ENCODE measurements at regions not wholly inside any gene's neighbourhood (a gene's known extent, or its start where the extent isn't known, plus 50 kb on each side); places are given as distances from the start of the nearest gene placed in this dataset.

DNA sequence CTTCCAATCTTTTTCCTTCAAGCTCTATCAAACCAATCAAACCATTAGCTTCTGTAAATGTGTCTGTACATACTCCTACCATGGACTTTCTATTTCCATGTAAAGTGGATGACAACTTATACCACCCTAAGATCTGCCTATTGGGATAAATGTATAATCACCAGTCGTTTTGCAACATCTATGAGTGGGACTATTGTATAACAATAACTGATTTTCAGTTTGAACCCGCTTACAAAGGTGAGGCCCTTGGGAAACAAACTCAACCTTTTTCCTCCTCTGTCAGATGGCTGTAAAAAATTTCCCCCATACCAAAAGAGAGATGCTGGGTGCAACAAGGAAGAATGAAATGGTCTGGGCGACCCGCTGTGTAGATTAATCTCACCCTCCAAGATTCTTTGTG lies 399.1 kb upstream of the ADAMTS5 start:
- TF ChIP-seq, protein P1, sequence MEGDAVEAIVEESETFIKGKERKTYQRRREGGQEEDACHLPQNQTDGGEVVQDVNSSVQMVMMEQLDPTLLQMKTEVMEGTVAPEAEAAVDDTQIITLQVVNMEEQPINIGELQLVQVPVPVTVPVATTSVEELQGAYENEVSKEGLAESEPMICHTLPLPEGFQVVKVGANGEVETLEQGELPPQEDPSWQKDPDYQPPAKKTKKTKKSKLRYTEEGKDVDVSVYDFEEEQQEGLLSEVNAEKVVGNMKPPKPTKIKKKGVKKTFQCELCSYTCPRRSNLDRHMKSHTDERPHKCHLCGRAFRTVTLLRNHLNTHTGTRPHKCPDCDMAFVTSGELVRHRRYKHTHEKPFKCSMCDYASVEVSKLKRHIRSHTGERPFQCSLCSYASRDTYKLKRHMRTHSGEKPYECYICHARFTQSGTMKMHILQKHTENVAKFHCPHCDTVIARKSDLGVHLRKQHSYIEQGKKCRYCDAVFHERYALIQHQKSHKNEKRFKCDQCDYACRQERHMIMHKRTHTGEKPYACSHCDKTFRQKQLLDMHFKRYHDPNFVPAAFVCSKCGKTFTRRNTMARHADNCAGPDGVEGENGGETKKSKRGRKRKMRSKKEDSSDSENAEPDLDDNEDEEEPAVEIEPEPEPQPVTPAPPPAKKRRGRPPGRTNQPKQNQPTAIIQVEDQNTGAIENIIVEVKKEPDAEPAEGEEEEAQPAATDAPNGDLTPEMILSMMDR (IDR thresholded peaks at IDR 0.05; ENCODE audit: borderline replicate concordance, insufficient read depth, low read depth, low read length) = no peak
- H3K4me3 ChIP-seq (ENCODE audit: low read depth, low read length) = no peak overlapping the region

DNA sequence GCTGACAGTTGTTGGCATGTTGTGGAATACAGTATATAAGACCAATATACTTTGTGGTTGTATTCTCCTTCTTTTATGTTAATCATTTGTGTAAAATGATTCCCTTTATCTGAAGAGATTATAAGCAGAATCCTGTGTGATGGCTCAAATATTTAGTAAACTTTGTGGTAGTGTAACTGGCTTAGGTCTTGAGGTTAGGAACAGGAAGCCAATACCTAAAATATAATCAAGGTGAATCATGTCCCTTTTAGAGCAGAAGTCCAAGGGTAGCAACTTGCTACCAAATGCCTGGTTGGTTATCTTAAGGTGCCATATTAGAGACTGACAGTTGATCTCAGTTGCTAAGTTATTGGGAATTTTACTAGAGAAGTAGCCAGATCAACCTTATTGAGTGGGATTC lies 398.5 kb upstream of the ADAMTS5 start:
- TF ChIP-seq, protein P1 (IDR thresholded peaks at IDR 0.05; ENCODE audit: borderline replicate concordance, insufficient read depth, low read depth, low read length) = no peak
- no peak overlapping the region for H3K4me3 ChIP-seq (ENCODE audit: low read depth, low read length)

DNA sequence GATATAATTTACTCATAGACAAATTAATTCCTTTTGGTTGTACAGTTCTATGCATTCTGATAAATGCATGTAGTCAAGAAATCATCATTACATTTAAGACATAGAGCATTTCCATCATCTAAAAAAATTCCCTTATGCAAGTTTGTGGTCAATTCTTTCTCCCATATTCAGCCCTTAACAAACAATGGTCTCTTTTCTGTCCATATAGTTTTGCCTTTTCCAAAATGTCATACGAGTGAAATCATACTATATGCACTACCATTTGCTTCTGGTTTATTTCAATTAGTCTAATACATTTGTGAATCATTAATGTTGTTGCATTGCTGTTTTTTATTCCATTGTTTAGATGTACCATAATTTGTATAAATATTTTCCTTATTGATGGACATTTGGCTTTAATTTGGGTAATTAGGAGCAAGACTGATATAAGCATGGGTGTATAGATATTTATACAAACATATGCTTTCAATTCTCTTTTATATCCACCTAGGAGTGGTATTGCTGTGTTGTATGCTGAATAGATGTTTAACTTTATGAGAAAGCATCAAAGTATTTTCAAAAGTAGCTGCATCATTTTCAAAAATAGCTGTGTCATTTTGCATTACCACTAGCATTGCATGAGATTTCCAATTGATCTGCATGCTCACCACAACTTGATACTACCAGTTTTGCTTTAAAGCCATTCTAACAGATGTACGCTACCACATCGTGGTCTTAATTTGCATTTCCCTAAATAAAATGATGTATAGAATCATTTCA lies 397.0 kb upstream of the ADAMTS5 start:
- H3K4me3 ChIP-seq (ENCODE audit: low read depth, low read length) = no peak overlapping the region
- TF ChIP-seq, protein P1 (IDR thresholded peaks at IDR 0.05; ENCODE audit: borderline replicate concordance, insufficient read depth, low read depth, low read length) = no peak

DNA sequence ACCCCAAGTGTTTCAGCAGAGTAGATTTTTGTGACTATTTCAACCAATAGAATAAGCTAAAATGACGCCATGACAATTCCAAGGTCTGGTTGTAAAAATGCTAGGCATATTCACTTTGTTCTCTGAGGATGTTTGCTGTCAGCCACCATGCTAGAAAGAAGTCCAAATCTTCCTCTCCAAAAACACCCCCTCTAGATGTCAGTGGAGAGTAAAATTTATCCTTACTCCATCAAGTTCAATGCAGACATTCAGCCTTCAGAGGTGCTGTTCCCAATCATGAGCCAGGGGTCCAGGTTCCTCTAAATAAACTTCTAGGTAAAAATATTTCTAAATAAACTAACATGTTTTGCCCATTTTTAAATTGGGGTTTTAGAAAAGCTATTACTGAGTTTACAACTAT lies 395.4 kb upstream of the ADAMTS5 start:
- no peak overlapping the region for H3K4me3 ChIP-seq (ENCODE audit: low read depth, low read length)
- TF ChIP-seq, protein P1 (IDR thresholded peaks at IDR 0.05; ENCODE audit: borderline replicate concordance, insufficient read depth, low read depth, low read length) = no peak

DNA sequence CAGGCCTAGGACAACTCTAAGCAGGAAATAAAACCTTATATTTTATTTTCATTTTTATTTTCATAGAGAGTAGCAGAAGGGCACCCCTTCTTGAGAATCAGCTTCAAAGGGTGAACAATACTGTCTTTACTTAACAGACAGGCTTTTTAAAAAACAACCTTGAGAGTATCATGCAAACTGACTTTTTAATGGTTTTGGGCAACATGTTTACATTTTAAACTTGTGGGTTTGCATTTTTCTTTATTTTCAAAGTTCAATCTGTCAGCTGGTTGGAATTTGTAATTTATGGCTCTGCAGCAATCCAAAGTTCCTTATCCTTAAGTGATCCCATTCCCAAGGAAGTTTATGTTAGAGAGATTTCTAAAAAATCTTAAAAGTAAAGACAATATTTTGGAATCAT lies 392.3 kb upstream of the ADAMTS5 start:
- no peak overlapping the region for H3K4me3 ChIP-seq (ENCODE audit: low read depth, low read length)
- TF ChIP-seq, protein P1 (IDR thresholded peaks at IDR 0.05; ENCODE audit: borderline replicate concordance, insufficient read depth, low read depth, low read length) = no peak

DNA sequence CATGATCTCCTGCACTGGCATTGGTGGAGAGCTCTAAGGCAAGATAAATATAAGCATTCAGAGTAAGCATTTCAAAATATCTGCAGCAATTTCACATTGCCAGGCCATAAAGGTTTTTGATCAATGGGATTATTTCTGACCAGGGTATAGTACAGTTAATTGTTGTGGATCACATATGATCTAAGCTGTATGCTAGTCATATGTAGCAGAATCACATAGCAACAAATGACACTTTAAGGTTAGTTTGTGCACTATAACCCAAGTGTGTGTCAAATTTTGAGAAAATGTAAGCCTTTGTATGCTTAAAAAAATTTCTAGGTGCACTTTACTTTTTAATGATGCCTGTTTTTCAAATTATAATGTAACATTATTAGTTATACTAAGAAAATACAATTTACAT lies 386.0 kb upstream of the ADAMTS5 start:
- TF ChIP-seq, protein P1 (IDR thresholded peaks at IDR 0.05; ENCODE audit: borderline replicate concordance, insufficient read depth, low read depth, low read length) = no peak
- H3K4me3 ChIP-seq (ENCODE audit: low read depth, low read length) = no peak overlapping the region

DNA sequence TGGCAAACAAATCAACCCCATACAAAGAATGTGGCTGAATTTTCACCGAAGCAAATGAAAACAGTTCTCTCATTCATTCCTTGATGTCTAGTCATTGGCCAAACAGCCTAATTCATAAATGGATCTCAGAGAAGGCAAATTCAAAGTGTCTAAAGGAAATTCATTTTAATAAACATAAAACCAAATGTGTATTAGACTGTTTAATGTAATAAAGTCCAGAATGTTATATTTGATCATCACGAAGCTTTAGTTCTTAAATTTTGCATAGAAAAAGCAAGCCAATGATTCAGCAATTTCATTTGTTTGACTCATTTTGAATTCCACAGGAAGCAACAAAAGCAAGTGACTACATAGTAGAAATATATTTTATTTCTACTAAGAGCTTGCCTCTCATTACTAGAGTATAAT lies 379.2 kb upstream of the ADAMTS5 start:
- no peak overlapping the region for H3K4me3 ChIP-seq (ENCODE audit: low read depth, low read length)
- TF ChIP-seq, protein P1 (IDR thresholded peaks at IDR 0.05; ENCODE audit: borderline replicate concordance, insufficient read depth, low read depth, low read length) = no peak
